HEK293 (cell line): ENCODE measurements at regions not wholly inside any gene's neighbourhood (a gene's known extent, or its start where the extent isn't known, plus 50 kb on each side); places are given as distances from the start of the nearest gene placed in this dataset.

Experiments used
- CTCF ChIA-PET: fragments of 350-600 bp; formaldehyde crosslinking; extraction: SDS; loops from one replicate; lab custom pipeline; 2021; ENCODE audit warnings: antibody characterized with exemption; lab: Yijun Ruan, JAX
- POLR2A ChIA-PET: fragments of 300-600 bp; formaldehyde crosslinking; extraction: SDS; loops from one replicate; lab custom pipeline; 2020; ENCODE audit warnings: antibody characterized with exemption, inconsistent platforms; lab: Yijun Ruan, JAX
- H3K27ac ChIP-seq: fragments of 200-500 bp; sonication (Bioruptor generic); 2 replicates; pipeline ENCODE4 v1.5.1; 2014; ENCODE audit warnings: low read depth, low read length, control low read depth, inconsistent platforms; ENCODE audit errors: extremely low read depth
- H3K36me3 ChIP-seq, 2 experiments: fragments of 200-500 bp in 1 of 2; sonication (Bioruptor generic) in 1 of 2; 1 replicate in 1 of 2; 2 replicates in 1 of 2; pipeline ENCODE4 v1.5.1; 2014 to 2017; ENCODE audit warnings: inconsistent platforms in 2 of 2, low read length in 2 of 2; ENCODE audit not compliant: control insufficient read depth in 2 of 2, insufficient read depth in 1 of 2
- H3K4me1 ChIP-seq: fragments of 200-500 bp; sonication (Bioruptor generic); 2 replicates; pipeline ENCODE4 v1.5.1; 2014; ENCODE audit warnings: mild to moderate bottlenecking, low read length, inconsistent platforms; ENCODE audit not compliant: control insufficient read depth, insufficient read depth
- H3K4me3 ChIP-seq: 2 replicates; pipeline ENCODE4 v1.5.1; 2011; ENCODE audit warnings: low read depth, mild to moderate bottlenecking, control low read depth, low read length, moderate library complexity
- H3K9me3 ChIP-seq: fragments of 200-500 bp; sonication (Bioruptor generic); 2 replicates; pipeline ENCODE4 v1.5.1; 2014; ENCODE audit warnings: low read depth, low read length, inconsistent platforms; ENCODE audit not compliant: control insufficient read depth, insufficient read depth
- GLI2 ChIP-seq: fragments of 450-650 bp; formaldehyde crosslinking; IDR thresholded peaks from 2 replicates; pipeline ENCODE4; 2017; ENCODE audit warnings: missing biosample characterization, missing genetic modification characterization, low read depth, borderline replicate concordance
- GLIS1 ChIP-seq: fragments of 450-650 bp; formaldehyde crosslinking; IDR thresholded peaks from 2 replicates; pipeline ENCODE4 v1.5.1; 2016; ENCODE audit warnings: missing biosample characterization, missing genetic modification characterization
- IKZF3 ChIP-seq: fragments of 450-650 bp; IDR thresholded peaks from 2 replicates; pipeline ENCODE4 v1.5.0; 2018; ENCODE audit warnings: missing biosample characterization, mild to moderate bottlenecking, missing genetic modification characterization, moderate library complexity
- KLF10 ChIP-seq: fragments of 450-650 bp; IDR thresholded peaks from 2 replicates; pipeline ENCODE4 v1.5.1; 2018; ENCODE audit warnings: missing biosample characterization, mild to moderate bottlenecking, missing genetic modification characterization
- YY1 ChIP-seq: fragments of 450-650 bp; formaldehyde crosslinking; IDR thresholded peaks from 2 replicates; pipeline ENCODE4 v1.5.1; 2018; ENCODE audit warnings: missing biosample characterization, missing genetic modification characterization
- ZBTB11 ChIP-seq: fragments of 450-650 bp; formaldehyde crosslinking; conservative IDR thresholded peaks from 2 replicates; pipeline ENCODE4 v1.5.1; 2016; ENCODE audit warnings: low read depth, missing biosample characterization, missing genetic modification characterization
- ZBTB48 ChIP-seq: fragments of 450-650 bp; formaldehyde crosslinking; IDR thresholded peaks from 2 replicates; pipeline ENCODE4 v1.5.1; 2016; ENCODE audit warnings: missing biosample characterization, missing genetic modification characterization
- ZFP69B ChIP-seq: fragments of 450-650 bp; formaldehyde crosslinking; IDR thresholded peaks from 2 replicates; pipeline ENCODE4 v1.5.1; 2016; ENCODE audit warnings: missing biosample characterization, missing genetic modification characterization
- ZNF155 ChIP-seq: fragments of 450-650 bp; formaldehyde crosslinking; IDR thresholded peaks from 2 replicates; pipeline ENCODE4 v1.5.1; 2016; ENCODE audit warnings: missing biosample characterization, missing genetic modification characterization
- ZNF211 ChIP-seq: fragments of 450-650 bp; formaldehyde crosslinking; IDR thresholded peaks from 2 replicates; pipeline ENCODE4 v1.5.1; 2016; ENCODE audit warnings: low read depth, missing biosample characterization, missing genetic modification characterization
- ZNF214 ChIP-seq: fragments of 450-650 bp; formaldehyde crosslinking; IDR thresholded peaks from 2 replicates; pipeline ENCODE4 v1.5.1; 2017; ENCODE audit warnings: missing biosample characterization, mild to moderate bottlenecking, missing genetic modification characterization, borderline replicate concordance
- ZNF23 ChIP-seq: fragments of 450-650 bp; formaldehyde crosslinking; IDR thresholded peaks from 2 replicates; pipeline ENCODE4 v1.5.1; 2016; ENCODE audit warnings: missing biosample characterization, missing genetic modification characterization, borderline replicate concordance
- ZNF280C ChIP-seq: fragments of 450-650 bp; formaldehyde crosslinking; IDR thresholded peaks from 2 replicates; pipeline ENCODE4 v1.5.1; 2016; ENCODE audit warnings: missing biosample characterization, missing genetic modification characterization
- ZNF394 ChIP-seq: fragments of 450-650 bp; formaldehyde crosslinking; IDR thresholded peaks from 2 replicates; pipeline ENCODE4 v1.5.1; 2016; ENCODE audit warnings: missing biosample characterization, missing genetic modification characterization, mild to moderate bottlenecking, moderate library complexity, borderline replicate concordance
- ZNF501 ChIP-seq: fragments of 450-650 bp; formaldehyde crosslinking; IDR thresholded peaks from 2 replicates; pipeline ENCODE4 v1.5.1; 2016; ENCODE audit warnings: missing biosample characterization, missing genetic modification characterization
- ZNF514 ChIP-seq: fragments of 450-650 bp; formaldehyde crosslinking; IDR thresholded peaks from 2 replicates; pipeline ENCODE4 v1.5.1; 2016; ENCODE audit warnings: missing biosample characterization, missing genetic modification characterization
- ZNF561 ChIP-seq: fragments of 450-650 bp; IDR thresholded peaks from 2 replicates; pipeline ENCODE4 v1.5.1; 2018; ENCODE audit warnings: missing biosample characterization, missing genetic modification characterization, borderline replicate concordance
- ZNF610 ChIP-seq: fragments of 450-650 bp; formaldehyde crosslinking; IDR thresholded peaks from 2 replicates; pipeline ENCODE4 v1.5.1; 2016; ENCODE audit warnings: missing biosample characterization, missing genetic modification characterization, borderline replicate concordance
- ZNF629 ChIP-seq: fragments of 450-650 bp; formaldehyde crosslinking; IDR thresholded peaks from 2 replicates; pipeline ENCODE4 v1.5.1; 2017; ENCODE audit warnings: missing biosample characterization, missing genetic modification characterization
- ZNF677 ChIP-seq: fragments of 450-650 bp; IDR thresholded peaks from 2 replicates; pipeline ENCODE4 v1.5.0; 2018; ENCODE audit warnings: missing biosample characterization, mild to moderate bottlenecking, missing genetic modification characterization, moderate library complexity
- ZNF692 ChIP-seq: fragments of 450-650 bp; formaldehyde crosslinking; IDR thresholded peaks from 2 replicates; pipeline ENCODE4 v1.5.1; 2016; ENCODE audit warnings: missing biosample characterization, missing genetic modification characterization
- ZNF707 ChIP-seq: fragments of 450-650 bp; formaldehyde crosslinking; IDR thresholded peaks from 2 replicates; pipeline ENCODE4 v1.5.1; 2016; ENCODE audit warnings: missing biosample characterization, missing genetic modification characterization

GRCh38 chr9:134518004-134518606 lies 123.5 kb upstream of the COL5A1 start:
- Histone ChIP-seq H3K36me3 (no peaks in the 10 kb centered on the region), H3K4me3 (no peak overlapping the region), H3K4me1 (no peaks in the 10 kb centered on the region), H3K27ac (no peak overlapping the region), H3K9me3 (no peaks in the 10 kb centered on the region)
- ChIA-PET POLR2A (interaction anchor here (0.6 kb wide), 1 partner anchor 408 kb away, joined by 4 read pairs; no protein-coding TSS in a partner anchor), CTCF (interaction anchor here (0.6 kb wide), 1 partner anchor 175 kb away, joined by 3 read pairs; no protein-coding TSS in a partner anchor)
- TF ChIP-seq ZNF23 (tag by site-specific recombination): no peak
- no peak for TF ChIP-seq IKZF3 (tag by site-specific recombination)
- no peak for TF ChIP-seq ZNF677
- TF ChIP-seq ZNF629: no peak
- TF ChIP-seq ZBTB48: no peak
- no peak for TF ChIP-seq ZNF561
- no peak for TF ChIP-seq ZBTB11
- TF ChIP-seq ZNF214 (tag by site-specific recombination): no peak
- no peak for TF ChIP-seq ZNF394 (tag by site-specific recombination)
- no peak for TF ChIP-seq ZNF514 (tag by site-specific recombination)
- TF ChIP-seq YY1 (tag by site-specific recombination): no peak
- no peak for TF ChIP-seq ZNF610 (tag by site-specific recombination)
- no peak for TF ChIP-seq ZNF692 (tag by site-specific recombination)
- no peak for TF ChIP-seq GLI2 (tag by site-specific recombination)
- TF ChIP-seq ZNF211: no peak

GRCh38 chr9:134519375-134520070 lies 122.1 kb upstream of the COL5A1 start:
- no peak overlapping the region for H3K27ac ChIP-seq
- no peaks in the 10 kb centered on the region for H3K36me3 ChIP-seq
- POLR2A ChIA-PET: no interaction called here
- no peaks in the 10 kb centered on the region for H3K9me3 ChIP-seq
- no peaks in the 10 kb centered on the region for H3K4me1 ChIP-seq
- no peak overlapping the region for H3K4me3 ChIP-seq
- CTCF ChIA-PET: interaction anchor here (0.6 kb wide), 1 partner anchor 59 kb away, joined by 3 read pairs; no protein-coding TSS in a partner anchor
- no peak for TF ChIP-seq ZNF280C (tag by site-specific recombination)
- TF ChIP-seq GLIS1 (tag by site-specific recombination): no peak
- TF ChIP-seq ZNF155 (tag by site-specific recombination): no peak
- TF ChIP-seq ZNF501: no peak
- TF ChIP-seq ZNF707 (tag by site-specific recombination): no peak
- no peak for TF ChIP-seq ZFP69B (tag by site-specific recombination)
- TF ChIP-seq KLF10: no peak
